ENCODE measurements at regions not wholly inside any gene's neighbourhood (a gene's known extent, or its start where the extent isn't known, plus 50 kb on each side); places are given as distances from the start of the nearest gene placed in this dataset.

- TF ChIP-seq CTCF (IDR thresholded peaks at IDR 0.05), result no peak
- no peak for DNase-seq (ENCODE audit: low spot score in 2 of 2)
- H3K27me3 ChIP-seq, result no peaks in the 10 kb centered on the region
- H3K4me1 ChIP-seq, result no peaks in the 10 kb centered on the region
- intact Hi-C loops (cut with DNase I), result no loop called here
- no peaks in the 10 kb centered on the region for H3K36me3 ChIP-seq
- no peak overlapping the region for H3K4me3 ChIP-seq
- H3K27ac ChIP-seq, result no peak overlapping the region
- no peaks in the 10 kb centered on the region for H3K9me3 ChIP-seq
Measured at GRCh38 chr4:55723403-55723802, 87.3 kb upstream of the NMU start.

GRCh38 chr4:55725057-55725456, 89.0 kb upstream of the NMU start:
- no peak for TF ChIP-seq CTCF (IDR thresholded peaks at IDR 0.05)
- intact Hi-C loops (cut with DNase I), result no loop called here
- no peaks in the 10 kb centered on the region for H3K4me1 ChIP-seq
- H3K27me3 ChIP-seq, result no peaks in the 10 kb centered on the region
- no peak overlapping the region for H3K27ac ChIP-seq
- H3K36me3 ChIP-seq, result no peaks in the 10 kb centered on the region
- no peak for DNase-seq (ENCODE audit: low spot score in 2 of 2)
- H3K9me3 ChIP-seq, result no peaks in the 10 kb centered on the region
- H3K4me3 ChIP-seq, result no peak overlapping the region

- intact Hi-C loops (cut with DNase I), result no loop called here
- no peak for TF ChIP-seq CTCF (IDR thresholded peaks at IDR 0.05)
- Histone ChIP-seq H3K9me3 (no peaks in the 10 kb centered on the region), H3K27ac (no peak overlapping the region), H3K4me1 (no peaks in the 10 kb centered on the region), H3K36me3 (no peaks in the 10 kb centered on the region), H3K27me3 (no peaks in the 10 kb centered on the region), H3K4me3 (no peak overlapping the region)
- DNase-seq (ENCODE audit: low spot score in 2 of 2), result no peak
Measured at GRCh38 chr4:55727746-55728145, 91.6 kb upstream of the NMU start.

GRCh38 chr4:55729351-55730279, 90.0 kb upstream of the EXOC1L start:
- intact Hi-C loops (cut with DNase I), result loop anchor here (10.0 kb wide), 1 partner anchor 385 kb away; the partner anchor contains the start of gene SRD5A3
- Histone ChIP-seq H3K4me3 (no peak overlapping the region), H3K4me1 (no peaks in the 10 kb centered on the region), H3K9me3 (no peaks in the 10 kb centered on the region), H3K27me3 (no peaks in the 10 kb centered on the region), H3K36me3 (no peaks in the 10 kb centered on the region), H3K27ac (no peak overlapping the region)
- DNase-seq (ENCODE audit: low spot score in 2 of 2), result no peak
- TF ChIP-seq CTCF (IDR thresholded peaks at IDR 0.05), result no peak

GRCh38 chr4:55730280-55730931, 89.2 kb upstream of the EXOC1L start:
- Histone ChIP-seq H3K4me3 (no peak overlapping the region), H3K27ac (no peak overlapping the region), H3K27me3 (no peaks in the 10 kb centered on the region), H3K36me3 (no peaks in the 10 kb centered on the region), H3K9me3 (no peaks in the 10 kb centered on the region), H3K4me1 (no peaks in the 10 kb centered on the region)
- TF ChIP-seq CTCF (IDR thresholded peaks at IDR 0.05), result no peak
- intact Hi-C loops (cut with DNase I), result loop anchor here (10.0 kb wide), 1 partner anchor 386 kb away; the partner anchor contains the start of gene SRD5A3
- DNase-seq (ENCODE audit: low spot score in 2 of 2), result no peak

Measured in ascending aorta (tissue), 2 donors.